T-cell (primary cell): ENCODE measurements at regions not wholly inside any gene's neighbourhood (a gene's known extent, or its start where the extent isn't known, plus 50 kb on each side); places are given as distances from the start of the nearest gene placed in this dataset.

ENCODE experiments used
- ATAC-seq, 4 experiments: fragments of 200-7000 bp in 3 of 4; fragments of 150-1000 bp in 1 of 4; cut with Tn5 transposase; replicated peaks in 1 of 4; 1 replicate in 3 of 4; 2 replicates in 1 of 4; pipeline ENCODE4 v1.10.0; 2021; ENCODE audit warnings: moderate library complexity in 3 of 4, mild to moderate bottlenecking in 2 of 4, moderate number of reproducible peaks in 1 of 4
- CTCF ChIA-PET, 2 donors: fragments of 300-600 bp; sonication (Branson Sonifier 250); formaldehyde crosslinking; loops; one replicate each; lab custom pipeline; 2022; ENCODE audit warnings: antibody characterized with exemption in 2 of 2; lab: Charles Lee
- POLR2A ChIA-PET, 2 donors: fragments of 300-600 bp; sonication (Branson Sonifier 250); formaldehyde crosslinking; loops; one replicate each; lab custom pipeline; 2022; ENCODE audit warnings: antibody characterized with exemption in 2 of 2; lab: Charles Lee
- DNase-seq, 35 experiments: peaks; one replicate each; pipeline versions ENCODE4 v3.0.0 to v3.0.0-alpha.2; 2013 to 2023
- H3K27ac ChIP-seq: one replicate; pipeline ENCODE4 v1.5.1; 2013; ENCODE audit warnings: low read length
- H3K27me3 ChIP-seq, 2 experiments: replicated peaks in 1 of 2; 1 replicate in 1 of 2; 2 replicates in 1 of 2; pipeline versions ENCODE4 v1.6.1 to v1.7.0; 2013; ENCODE audit warnings: low read length in 1 of 2, mixed read lengths in 1 of 2; ENCODE audit not compliant: control insufficient read depth in 2 of 2, insufficient read depth in 2 of 2; ENCODE audit errors: extremely low read depth in 1 of 2
- H3K36me3 ChIP-seq, 2 donors: 1 replicate in 1 of 2; 2 replicates in 1 of 2; pipeline versions ENCODE4 v1.6.1 to v1.7.0; 2013; ENCODE audit warnings: low read length in 1 of 2; ENCODE audit not compliant: control insufficient read depth in 2 of 2, insufficient read depth in 1 of 2; ENCODE audit errors: extremely low read depth in 1 of 2
- H3K4me1 ChIP-seq, 2 experiments: 1 replicate in 1 of 2; 2 replicates in 1 of 2; pipeline versions ENCODE4 v1.6.1 to v1.7.0; 2013; ENCODE audit warnings: low read length in 2 of 2, mixed read lengths in 1 of 2; ENCODE audit not compliant: insufficient read depth in 2 of 2, control insufficient read depth in 1 of 2; ENCODE audit errors: extremely low read depth in 1 of 2
- H3K4me3 ChIP-seq, 2 donors: 1 replicate in 1 of 2; 2 replicates in 1 of 2; pipeline versions ENCODE4 v1.5.1 to v1.7.0; 2013; ENCODE audit warnings: mild to moderate bottlenecking in 2 of 2, low read length in 1 of 2, moderate library complexity in 1 of 2; ENCODE audit not compliant: control insufficient read depth in 1 of 2; ENCODE audit errors: extremely low read depth in 1 of 2
- H3K9me3 ChIP-seq: 2 replicates; pipeline ENCODE4 v1.7.0; 2013
- H3K27ac Mint-ChIP-seq, 2 donors: one replicate each; pipeline ENCODE4 v1.8.0; 2020 to 2021; ENCODE audit warnings: mild to moderate bottlenecking in 2 of 2, mixed read lengths in 2 of 2
- H3K27me3 Mint-ChIP-seq, 2 donors: one replicate each; pipeline ENCODE4 v1.8.0; 2021 to 2022; ENCODE audit warnings: mixed read lengths in 2 of 2
- H3K36me3 Mint-ChIP-seq: one replicate; pipeline ENCODE4 v1.8.0; 2021; ENCODE audit warnings: mixed read lengths
- H3K4me1 Mint-ChIP-seq, 3 donors: one replicate each; pipeline ENCODE4 v1.8.0; 2020 to 2022; ENCODE audit warnings: mixed read lengths in 3 of 3, mild to moderate bottlenecking in 1 of 3
- H3K4me3 Mint-ChIP-seq, 3 donors: one replicate each; pipeline ENCODE4 v1.8.0; 2020 to 2022; ENCODE audit warnings: mild to moderate bottlenecking in 3 of 3, mixed read lengths in 3 of 3, moderate library complexity in 3 of 3
- H3K9me3 Mint-ChIP-seq, 3 donors: one replicate each; pipeline ENCODE4 v1.8.0; 2020 to 2022; ENCODE audit warnings: mixed read lengths in 3 of 3
- WGBS: methylation state at CpG from one replicate; pipeline ENCODE4 v1.1.5; 2013; ENCODE audit warnings: missing lambda C conversion rate; ENCODE audit not compliant: insufficient coverage; 5-methylcytosine and 5-hydroxymethylcytosine counted together

GRCh38 chr11:27934830-27935145 is 173.2 kb downstream of the KIF18A start:
- Histone ChIP-seq H3K4me3 (no peak overlapping the region), H3K36me3 (no peaks in the 10 kb centered on the region), H3K27me3 (no peaks in the 10 kb centered on the region), H3K4me1 (no peaks in the 10 kb centered on the region), H3K9me3 (no peaks in the 10 kb centered on the region), H3K27ac (no peak overlapping the region)
- ChIA-PET CTCF (no interaction called here), POLR2A (interaction anchor here in 1 of 2 donors (0.6 kb wide), 1 partner anchor 429 kb away, joined by 3 read pairs; no protein-coding TSS in a partner anchor)
- Mint-ChIP-seq H3K36me3 (no peaks in the 10 kb centered on the region), H3K4me3 (no peak overlapping the region), H3K27me3 (peaks cover 0 to 4% of the 10 kb centered on the region in 2 donors), H3K4me1 (no peaks in the 10 kb centered on the region), H3K27ac (no peak overlapping the region), H3K9me3 (peaks cover 0 to 4% (median 0%) of the 10 kb centered on the region in 3 donors)
- whole genome bisulfite sequencing = 78% methylated on average over 6 of the region's 7 CpGs
- ATAC-seq (no peak), DNase-seq (no peak)

GRCh38 chr11:27933992-27934829 is 173.7 kb downstream of the KIF18A start:
- H3K4me1 Mint-ChIP-seq = no peaks in the 10 kb centered on the region
- no peaks in the 10 kb centered on the region for H3K4me1 ChIP-seq
- CTCF ChIA-PET = no interaction called here
- no peak overlapping the region for H3K4me3 ChIP-seq
- DNase-seq (no peak), ATAC-seq (no peak)
- H3K9me3 Mint-ChIP-seq = peaks cover 0 to 4% (median 0%) of the 10 kb centered on the region in 3 donors
- peaks cover 0 to 4% of the 10 kb centered on the region in 2 donors for H3K27me3 Mint-ChIP-seq
- H3K27ac Mint-ChIP-seq = no peak overlapping the region
- 81% methylated on average over 9 of the region's 13 CpGs for WGBS
- H3K27ac ChIP-seq = no peak overlapping the region
- H3K9me3 ChIP-seq = no peaks in the 10 kb centered on the region
- H3K4me3 Mint-ChIP-seq = no peak overlapping the region
- POLR2A ChIA-PET = interaction anchor here in 1 of 2 donors (0.6 kb wide), 1 partner anchor 390 kb away, joined by 3 read pairs; no protein-coding TSS in a partner anchor
- no peaks in the 10 kb centered on the region for H3K27me3 ChIP-seq
- H3K36me3 ChIP-seq = no peaks in the 10 kb centered on the region
- no peaks in the 10 kb centered on the region for H3K36me3 Mint-ChIP-seq

- Histone ChIP-seq H3K27ac (no peak overlapping the region), H3K4me1 (no peaks in the 10 kb centered on the region), H3K36me3 (no peaks in the 10 kb centered on the region), H3K4me3 (no peak overlapping the region), H3K27me3 (no peaks in the 10 kb centered on the region), H3K9me3 (no peaks in the 10 kb centered on the region)
- DNase-seq (no peak), ATAC-seq (no peak)
- no peaks in the 10 kb centered on the region for H3K9me3 Mint-ChIP-seq
- no peaks in the 10 kb centered on the region for H3K4me1 Mint-ChIP-seq
- H3K27ac Mint-ChIP-seq = no peak overlapping the region
- CTCF ChIA-PET = no interaction called here
- no peaks in the 10 kb centered on the region for H3K36me3 Mint-ChIP-seq
- POLR2A ChIA-PET = no interaction called here
- H3K27me3 Mint-ChIP-seq = peaks cover 0 to 4% of the 10 kb centered on the region in 2 donors
- no peak overlapping the region for H3K4me3 Mint-ChIP-seq
- WGBS = no CpG with 5 or more reads among the region's 1 CpG
Measured at GRCh38 chr11:27931770-27932169, 176.2 kb downstream of the KIF18A start.

GRCh38 chr11:27930946-27931345 is 177.0 kb downstream of the KIF18A start:
- no CpG with 5 or more reads among the region's 1 CpG for WGBS
- H3K4me1 Mint-ChIP-seq = no peaks in the 10 kb centered on the region
- H3K27ac ChIP-seq = no peak overlapping the region
- no peak overlapping the region for H3K4me3 Mint-ChIP-seq
- ATAC-seq (no peak), DNase-seq (no peak)
- no peaks in the 10 kb centered on the region for H3K9me3 Mint-ChIP-seq
- no peaks in the 10 kb centered on the region for H3K36me3 ChIP-seq
- no peaks in the 10 kb centered on the region for H3K36me3 Mint-ChIP-seq
- peaks cover 0 to 4% of the 10 kb centered on the region in 2 donors for H3K27me3 Mint-ChIP-seq
- POLR2A ChIA-PET = no interaction called here
- no peaks in the 10 kb centered on the region for H3K27me3 ChIP-seq
- H3K4me3 ChIP-seq = no peak overlapping the region
- H3K9me3 ChIP-seq = no peaks in the 10 kb centered on the region
- no peak overlapping the region for H3K27ac Mint-ChIP-seq
- CTCF ChIA-PET = no interaction called here
- no peaks in the 10 kb centered on the region for H3K4me1 ChIP-seq

DNA sequence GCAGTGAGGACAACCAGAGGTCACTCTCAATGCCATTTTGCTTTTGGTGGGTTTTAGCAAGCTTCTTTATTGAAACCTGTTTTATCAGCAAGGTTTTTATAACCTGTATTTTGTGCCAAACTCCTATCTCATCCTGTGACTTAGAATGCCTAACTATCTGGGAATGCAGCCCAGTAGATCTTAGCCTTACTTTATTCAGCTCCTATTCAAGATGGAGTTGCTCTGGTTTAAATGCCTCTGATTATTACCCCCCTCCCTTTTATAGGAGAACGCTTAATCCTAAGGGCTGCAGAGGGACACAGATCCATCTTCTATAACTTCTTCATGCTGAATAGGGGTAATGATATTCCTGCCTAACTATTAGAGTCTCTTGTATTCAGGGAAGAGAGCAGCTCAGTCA is 179.1 kb downstream of the KIF18A start:
- ChIA-PET CTCF (no interaction called here), POLR2A (no interaction called here)
- no peak for ATAC-seq
- H3K27ac ChIP-seq = no peak overlapping the region
- Mint-ChIP-seq H3K4me3 (no peak overlapping the region), H3K27me3 (no peaks in the 10 kb centered on the region), H3K9me3 (peaks cover 0 to 2% (median 0%) of the 10 kb centered on the region in 3 donors), H3K36me3 (no peaks in the 10 kb centered on the region), H3K27ac (no peak overlapping the region), H3K4me1 (no peaks in the 10 kb centered on the region)
- no peak for DNase-seq
- H3K9me3 ChIP-seq = no peaks in the 10 kb centered on the region
- no peaks in the 10 kb centered on the region for H3K36me3 ChIP-seq
- H3K4me3 ChIP-seq = no peak overlapping the region
- H3K4me1 ChIP-seq = no peaks in the 10 kb centered on the region
- H3K27me3 ChIP-seq = peaks cover 0 to 4% of the 10 kb centered on the region in 2 experiments
- WGBS = no CpG with 5 or more reads among the region's 1 CpG

DNA sequence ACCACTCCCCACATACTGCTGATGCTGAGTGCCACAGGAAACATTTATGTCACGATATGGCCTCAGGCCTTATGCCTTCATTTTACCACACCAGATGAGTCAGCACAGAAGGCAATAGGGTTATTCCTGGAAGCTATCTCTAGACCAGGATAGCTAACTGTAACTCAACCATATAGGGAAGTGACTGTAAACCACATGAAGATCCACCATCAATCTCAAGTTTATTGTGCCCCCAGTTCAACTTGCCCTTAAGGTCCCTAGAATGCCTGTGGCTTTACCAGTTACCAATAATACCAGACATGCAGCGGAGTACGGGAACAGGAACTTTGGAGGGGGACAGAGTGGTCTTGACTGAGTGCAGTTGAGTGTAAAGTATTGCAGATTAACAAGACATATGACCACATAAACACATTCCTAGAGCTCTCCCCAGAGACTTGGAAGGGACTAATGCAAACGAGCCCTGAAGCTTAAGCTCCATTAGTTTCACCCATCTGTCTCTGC is 180.9 kb downstream of the KIF18A start:
- no peak overlapping the region for H3K27ac Mint-ChIP-seq
- no peaks in the 10 kb centered on the region for H3K4me1 Mint-ChIP-seq
- no peak overlapping the region for H3K27ac ChIP-seq
- no peak overlapping the region for H3K4me3 Mint-ChIP-seq
- no peak overlapping the region for H3K4me3 ChIP-seq
- H3K9me3 Mint-ChIP-seq = peaks cover 0 to 2% (median 0%) of the 10 kb centered on the region in 3 donors
- WGBS = 20% methylated on average over 1 of the region's 4 CpGs
- ATAC-seq (no peak), DNase-seq (no peak)
- peaks cover 0 to 4% of the 10 kb centered on the region in 2 experiments for H3K27me3 ChIP-seq
- no peaks in the 10 kb centered on the region for H3K36me3 ChIP-seq
- H3K27me3 Mint-ChIP-seq = no peaks in the 10 kb centered on the region
- H3K36me3 Mint-ChIP-seq = no peaks in the 10 kb centered on the region
- CTCF ChIA-PET = interaction anchor here in 1 of 2 donors (0.7 kb wide), 1 partner anchor 259 kb away, joined by 3 read pairs; no protein-coding TSS in a partner anchor
- no peaks in the 10 kb centered on the region for H3K9me3 ChIP-seq
- no peaks in the 10 kb centered on the region for H3K4me1 ChIP-seq
- POLR2A ChIA-PET = no interaction called here
